Liver (tissue), 8 donors: ENCODE measurements at regions not wholly inside any gene's neighbourhood (a gene's known extent, or its start where the extent isn't known, plus 50 kb on each side); places are given as distances from the start of the nearest gene placed in this dataset.
A peak's percentile ranks its signal among the peaks of the same experiment; 100 is the strongest.
"Not testable (repeated sequence)": the region's sequence is repeated elsewhere in the genome, so short reads cannot be mapped to it uniquely, and the experiment has no call there.

ENCODE experiments used
- DNase-seq: peaks from one replicate; pipeline ENCODE4 v3.0.0-alpha.2; 2017; ENCODE audit warnings: low spot score
- H3K27ac ChIP-seq, 2 donors: one replicate each; pipeline ENCODE4 v1.7.0; 2013; ENCODE audit warnings: inconsistent platforms in 2 of 2, low read length in 2 of 2, control low read depth in 1 of 2, low read depth in 1 of 2, mild to moderate bottlenecking in 1 of 2
- H3K27me3 ChIP-seq, 4 donors: one replicate each; pipeline versions ENCODE4 v1.6.1 to v1.7.0; 2013; ENCODE audit warnings: low read length in 3 of 4, inconsistent platforms in 1 of 4, mild to moderate bottlenecking in 1 of 4, moderate library complexity in 1 of 4; ENCODE audit not compliant: control insufficient read depth in 4 of 4, insufficient read depth in 4 of 4
- H3K36me3 ChIP-seq, 4 donors: one replicate each; pipeline versions ENCODE4 v1.6.1 to v1.7.0; 2013; ENCODE audit warnings: low read length in 3 of 4, mild to moderate bottlenecking in 3 of 4, low read depth in 1 of 4, moderate library complexity in 1 of 4; ENCODE audit not compliant: control insufficient read depth in 4 of 4, insufficient read depth in 3 of 4
- H3K4me1 ChIP-seq, 4 donors: one replicate each; pipeline versions ENCODE4 v1.6.1 to v1.7.0; 2013; ENCODE audit warnings: low read length in 3 of 4, mild to moderate bottlenecking in 3 of 4, moderate library complexity in 1 of 4; ENCODE audit not compliant: control insufficient read depth in 4 of 4, insufficient read depth in 4 of 4
- H3K4me3 ChIP-seq, 3 donors: one replicate each; pipeline versions ENCODE4 v1.6.1 to v1.7.0; 2013; ENCODE audit warnings: low read length in 3 of 3, control low read depth in 1 of 3, low read depth in 1 of 3, mild to moderate bottlenecking in 1 of 3
- H3K9ac ChIP-seq, 2 donors: one replicate each; pipeline ENCODE4 v1.7.0; 2013; ENCODE audit warnings: low read length in 2 of 2, mild to moderate bottlenecking in 2 of 2, moderate library complexity in 2 of 2, control low read depth in 1 of 2, low read depth in 1 of 2
- H3K9me3 ChIP-seq, 4 donors: one replicate each; pipeline versions ENCODE4 v1.6.1 to v1.7.0; 2013; ENCODE audit warnings: low read length in 3 of 4; ENCODE audit not compliant: control insufficient read depth in 4 of 4
- CTCF ChIP-seq: fragments of 150-350 bp; IDR thresholded peaks from 2 replicates; pipeline ENCODE4 v1.5.1; 2017; ENCODE audit warnings: improper control_type of control experiment, low read depth, low read length; ENCODE audit not compliant: missing input control
- EGR1 ChIP-seq, 2 donors: IDR thresholded peaks; 2 replicates each; pipeline ENCODE4 v1.6.1; 2016 to 2018; ENCODE audit warnings: antibody characterized with exemption in 2 of 2, low read depth in 2 of 2
- GABPA ChIP-seq, 2 donors: IDR thresholded peaks in 1 of 2; conservative IDR thresholded peaks in 1 of 2; 2 replicates each; pipeline ENCODE4 v1.6.1; 2016; ENCODE audit warnings: antibody characterized with exemption in 2 of 2, mild to moderate bottlenecking in 1 of 2, moderate library complexity in 1 of 2
- HNF4A ChIP-seq, 2 donors: conservative IDR thresholded peaks; 2 replicates each; pipeline ENCODE4 v1.6.1; 2016; ENCODE audit warnings: antibody characterized with exemption in 2 of 2, mild to moderate bottlenecking in 2 of 2
- HNF4G ChIP-seq: IDR thresholded peaks from 2 replicates; pipeline ENCODE4 v1.6.1; 2016; ENCODE audit warnings: antibody characterized with exemption
- MAX ChIP-seq: IDR thresholded peaks from 2 replicates; pipeline ENCODE4 v1.6.1; 2016; ENCODE audit warnings: antibody characterized with exemption
- NR2F2 ChIP-seq: IDR thresholded peaks from 2 replicates; pipeline ENCODE4 v1.6.1; 2016; ENCODE audit warnings: antibody characterized with exemption
- RXRA ChIP-seq, 2 donors: IDR thresholded peaks; 2 replicates each; pipeline ENCODE4 v1.6.1; 2017 to 2018; ENCODE audit warnings: antibody characterized with exemption in 2 of 2, mild to moderate bottlenecking in 1 of 2
- TAF1 ChIP-seq: conservative IDR thresholded peaks from 2 replicates; pipeline ENCODE4 v1.6.1; 2016; ENCODE audit warnings: antibody characterized with exemption, mild to moderate bottlenecking
- YY1 ChIP-seq: IDR thresholded peaks from 2 replicates; pipeline ENCODE4 v1.6.1; 2016; ENCODE audit warnings: antibody characterized with exemption, mild to moderate bottlenecking
- WGBS: extraction: QIAGEN DNeasy Blood & Tissue Kit; methylation state at CpG from one replicate; pipeline ENCODE4 v1.1.7; 2013; 5-methylcytosine and 5-hydroxymethylcytosine counted together
- TF ChIP-seq, protein P1 (sequence below): IDR thresholded peaks from 2 replicates; pipeline ENCODE4 v1.6.1; 2016; ENCODE audit warnings: antibody characterized with exemption
- donor health status: healthy.
- donor health status: healthy.
- donor health status: healthy.
- donor health status: healthy.
- donor health status: healthy.

DNA sequence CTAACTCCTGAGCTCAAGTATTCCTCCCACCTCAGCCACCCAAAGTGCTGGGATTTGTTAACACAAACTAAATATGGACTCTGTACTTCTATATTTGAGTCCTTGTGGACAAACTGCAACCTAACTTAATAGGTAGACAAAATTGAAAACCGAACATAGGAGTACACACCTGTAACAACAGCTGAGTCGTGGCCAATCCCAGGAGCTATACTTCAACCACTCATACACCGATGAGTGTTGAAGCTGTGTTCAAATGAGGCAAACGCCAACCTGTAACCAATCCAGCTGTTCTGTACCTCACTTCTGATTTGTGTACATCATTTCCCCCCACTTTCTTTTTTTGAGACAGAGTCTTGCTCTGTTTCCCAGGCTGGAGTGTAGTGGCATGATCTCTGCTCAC is 471.5 kb upstream of the C16orf82 start:
- TF ChIP-seq TAF1: no peak
- TF ChIP-seq NR2F2: no peak
- TF ChIP-seq CTCF: no peak
- TF ChIP-seq GABPA (IDR thresholded peaks at IDR 0.05 in 1 of 2, conservative IDR thresholded peaks at IDR 0.05 in 1 of 2): no peak
- TF ChIP-seq RXRA (IDR thresholded peaks at IDR 0.05): no peak
- no peak for TF ChIP-seq HNF4A (conservative IDR thresholded peaks at IDR 0.05)
- TF ChIP-seq, protein P1, sequence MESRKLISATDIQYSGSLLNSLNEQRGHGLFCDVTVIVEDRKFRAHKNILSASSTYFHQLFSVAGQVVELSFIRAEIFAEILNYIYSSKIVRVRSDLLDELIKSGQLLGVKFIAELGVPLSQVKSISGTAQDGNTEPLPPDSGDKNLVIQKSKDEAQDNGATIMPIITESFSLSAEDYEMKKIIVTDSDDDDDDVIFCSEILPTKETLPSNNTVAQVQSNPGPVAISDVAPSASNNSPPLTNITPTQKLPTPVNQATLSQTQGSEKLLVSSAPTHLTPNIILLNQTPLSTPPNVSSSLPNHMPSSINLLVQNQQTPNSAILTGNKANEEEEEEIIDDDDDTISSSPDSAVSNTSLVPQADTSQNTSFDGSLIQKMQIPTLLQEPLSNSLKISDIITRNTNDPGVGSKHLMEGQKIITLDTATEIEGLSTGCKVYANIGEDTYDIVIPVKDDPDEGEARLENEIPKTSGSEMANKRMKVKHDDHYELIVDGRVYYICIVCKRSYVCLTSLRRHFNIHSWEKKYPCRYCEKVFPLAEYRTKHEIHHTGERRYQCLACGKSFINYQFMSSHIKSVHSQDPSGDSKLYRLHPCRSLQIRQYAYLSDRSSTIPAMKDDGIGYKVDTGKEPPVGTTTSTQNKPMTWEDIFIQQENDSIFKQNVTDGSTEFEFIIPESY: no peak
- TF ChIP-seq YY1: no peak
- Histone ChIP-seq H3K9ac (no peak overlapping the region), H3K36me3 (no peaks in the 10 kb centered on the region), H3K4me3 (no peak overlapping the region), H3K9me3 (no peaks in the 10 kb centered on the region), H3K4me1 (no peaks in the 10 kb centered on the region), H3K27ac (no peak overlapping the region), H3K27me3 (no peaks in the 10 kb centered on the region)
- no peak for DNase-seq
- WGBS: 74% methylated on average over 4 of the region's 4 CpGs

- not testable (repeated sequence) for H3K27me3 ChIP-seq, H3K27ac ChIP-seq, H3K36me3 ChIP-seq, H3K4me1 ChIP-seq, DNase-seq, H3K9ac ChIP-seq, H3K4me3 ChIP-seq, H3K9me3 ChIP-seq
- TF ChIP-seq RXRA (IDR thresholded peaks at IDR 0.05): peak in 1 of 2 donors; percentile 34
- 46% methylated on average over 5 of the region's 5 CpGs for WGBS
These were observed 470.7 kb upstream of the C16orf82 start for GRCh38 chr16:26596033-26596432.

DNA sequence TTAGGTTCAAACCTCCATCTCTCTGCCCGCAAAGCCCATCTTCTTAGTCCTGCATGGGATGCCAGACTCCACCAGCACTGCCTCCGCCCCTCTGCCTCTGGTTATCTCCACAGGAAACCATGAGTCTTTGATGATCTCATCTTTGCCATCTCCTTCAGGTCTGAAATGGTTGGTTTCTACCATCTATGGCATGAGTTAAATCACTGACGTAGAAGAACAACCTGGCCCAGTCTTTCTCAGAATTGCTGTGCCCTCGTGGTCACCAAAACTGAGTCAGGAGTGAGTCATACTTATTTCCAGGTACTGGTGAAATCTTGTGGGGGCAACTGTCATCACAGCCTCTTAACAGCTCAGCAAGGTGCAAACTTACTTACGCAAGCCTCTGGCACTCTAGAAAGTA is 468.7 kb upstream of the C16orf82 start:
- 73% methylated on average over 5 of the region's 5 CpGs for WGBS
- Histone ChIP-seq H3K4me1 (no peaks in the 10 kb centered on the region), H3K27ac (no peak overlapping the region), H3K4me3 (no peak overlapping the region), H3K27me3 (no peaks in the 10 kb centered on the region), H3K9ac (no peak overlapping the region), H3K36me3 (no peaks in the 10 kb centered on the region), H3K9me3 (no peaks in the 10 kb centered on the region)
- DNase-seq: no peak
- TF ChIP-seq EGR1 (IDR thresholded peaks at IDR 0.05; ENCODE audit: low read depth in 2 of 2): no peak
- TF ChIP-seq TAF1: no peak
- no peak for TF ChIP-seq RXRA (IDR thresholded peaks at IDR 0.05)
- TF ChIP-seq CTCF: no peak
- TF ChIP-seq NR2F2: no peak
- no peak for TF ChIP-seq YY1
- no peak for TF ChIP-seq MAX
- TF ChIP-seq HNF4G: no peak
